Esophagus muscularis mucosa (tissue), 4 donors: ENCODE measurements at regions not wholly inside any gene's neighbourhood (a gene's known extent, or its start where the extent isn't known, plus 50 kb on each side); places are given as distances from the start of the nearest gene placed in this dataset.

ENCODE experiments used
- EP300 ChIP-seq: sonication (generic); formaldehyde crosslinking; IDR thresholded peaks from one replicate; pipeline ENCODE4 v1.6.1; 2017; ENCODE audit warnings: antibody characterized with exemption
- POLR2A ChIP-seq: fragments of 450-650 bp; IDR thresholded peaks from one replicate; pipeline ENCODE4 v1.6.1; 2017; ENCODE audit warnings: antibody characterized with exemption, moderate library complexity, mild to moderate bottlenecking, low read depth
- POLR2AphosphoS5 ChIP-seq, 2 donors: sonication (generic); formaldehyde crosslinking; IDR thresholded peaks; one replicate each; pipeline ENCODE4 v1.6.1; 2017; ENCODE audit warnings: antibody characterized with exemption in 2 of 2
- TF ChIP-seq, protein P1 (sequence below), 3 experiments: fragments of 200-600 bp in 2 of 3; fragments of 450-650 bp in 1 of 3; sonication (generic) in 2 of 3; IDR thresholded peaks; one replicate each; pipeline ENCODE4 v1.5.1; 2017 to 2019; ENCODE audit warnings: antibody characterized with exemption in 3 of 3, mild to moderate bottlenecking in 2 of 3, moderate library complexity in 1 of 3

DNA sequence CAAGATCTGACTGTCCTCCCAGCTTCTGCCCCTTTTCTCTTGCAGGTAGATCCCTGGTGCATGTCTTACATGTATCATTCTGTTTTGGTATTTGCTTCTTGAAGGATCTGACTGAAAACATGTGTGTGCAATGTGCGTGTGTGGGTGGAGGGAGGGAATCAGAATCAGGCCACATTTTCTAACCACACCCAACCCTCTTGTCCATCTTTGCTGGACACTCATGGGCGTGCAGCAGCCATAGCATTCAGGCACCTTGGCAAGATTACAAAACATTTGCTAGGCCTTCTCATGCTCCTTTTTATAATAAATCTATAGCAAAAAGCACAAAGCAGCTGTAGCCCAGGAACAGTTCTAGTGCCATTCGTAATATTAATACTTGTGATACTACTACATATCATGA lies 233.6 kb upstream of the E2F7 start:
- no peak for TF ChIP-seq POLR2A
- TF ChIP-seq POLR2AphosphoS5 (IDR thresholded peaks at IDR 0.05) = no peak
- TF ChIP-seq, protein P1, sequence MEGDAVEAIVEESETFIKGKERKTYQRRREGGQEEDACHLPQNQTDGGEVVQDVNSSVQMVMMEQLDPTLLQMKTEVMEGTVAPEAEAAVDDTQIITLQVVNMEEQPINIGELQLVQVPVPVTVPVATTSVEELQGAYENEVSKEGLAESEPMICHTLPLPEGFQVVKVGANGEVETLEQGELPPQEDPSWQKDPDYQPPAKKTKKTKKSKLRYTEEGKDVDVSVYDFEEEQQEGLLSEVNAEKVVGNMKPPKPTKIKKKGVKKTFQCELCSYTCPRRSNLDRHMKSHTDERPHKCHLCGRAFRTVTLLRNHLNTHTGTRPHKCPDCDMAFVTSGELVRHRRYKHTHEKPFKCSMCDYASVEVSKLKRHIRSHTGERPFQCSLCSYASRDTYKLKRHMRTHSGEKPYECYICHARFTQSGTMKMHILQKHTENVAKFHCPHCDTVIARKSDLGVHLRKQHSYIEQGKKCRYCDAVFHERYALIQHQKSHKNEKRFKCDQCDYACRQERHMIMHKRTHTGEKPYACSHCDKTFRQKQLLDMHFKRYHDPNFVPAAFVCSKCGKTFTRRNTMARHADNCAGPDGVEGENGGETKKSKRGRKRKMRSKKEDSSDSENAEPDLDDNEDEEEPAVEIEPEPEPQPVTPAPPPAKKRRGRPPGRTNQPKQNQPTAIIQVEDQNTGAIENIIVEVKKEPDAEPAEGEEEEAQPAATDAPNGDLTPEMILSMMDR (IDR thresholded peaks at IDR 0.05) = no peak
- TF ChIP-seq EP300 = no peak
